Endodermal cell (in vitro differentiated cells): ENCODE measurements at regions not wholly inside any gene's neighbourhood (a gene's known extent, or its start where the extent isn't known, plus 50 kb on each side); places are given as distances from the start of the nearest gene placed in this dataset.

Source experiments
- DNase-seq: peaks from one replicate; pipeline ENCODE4 v3.0.0-alpha.2; 2017
- H3K27ac ChIP-seq: 2 replicates; pipeline ENCODE4 v1.5.1; 2013; ENCODE audit warnings: mild to moderate bottlenecking, low read depth, low read length, moderate library complexity
- H3K27me3 ChIP-seq: 2 replicates; pipeline ENCODE4 v1.6.1; 2013; ENCODE audit warnings: mild to moderate bottlenecking, low read length, moderate library complexity; ENCODE audit not compliant: insufficient read depth, control insufficient read depth, poor library complexity, severe bottlenecking
- H3K36me3 ChIP-seq: 2 replicates; pipeline ENCODE4 v1.7.0; 2013; ENCODE audit warnings: mild to moderate bottlenecking, low read length, moderate library complexity; ENCODE audit not compliant: control insufficient read depth, insufficient read depth
- H3K4me1 ChIP-seq: one replicate; pipeline ENCODE4 v1.7.0; 2013; ENCODE audit warnings: low read length; ENCODE audit not compliant: control insufficient read depth, insufficient read depth
- H3K4me3 ChIP-seq: 2 replicates; pipeline ENCODE4 v1.5.1; 2013; ENCODE audit warnings: mild to moderate bottlenecking, low read length, moderate library complexity
- H3K9ac ChIP-seq: 2 replicates; pipeline ENCODE4 v1.6.1; 2013; ENCODE audit warnings: mild to moderate bottlenecking, low read length, moderate library complexity; ENCODE audit not compliant: poor library complexity, severe bottlenecking; ENCODE audit errors: extremely low read depth
- H3K9me3 ChIP-seq: 2 replicates; pipeline ENCODE4 v1.6.1; 2013; ENCODE audit warnings: mild to moderate bottlenecking, low read length, moderate library complexity; ENCODE audit not compliant: control insufficient read depth
- H3K27ac Mint-ChIP-seq: 2 replicates; pipeline ENCODE4 v1.8.0; 2020; ENCODE audit warnings: mixed read lengths
- H3K27me3 Mint-ChIP-seq: 2 replicates; pipeline ENCODE4 v1.8.0; 2021; ENCODE audit warnings: mild to moderate bottlenecking, mixed read lengths; ENCODE audit not compliant: insufficient read depth
- H3K36me3 Mint-ChIP-seq: 2 replicates; pipeline ENCODE4 v1.8.0; 2020; ENCODE audit warnings: low read depth, mixed read lengths
- H3K4me1 Mint-ChIP-seq: 2 replicates; pipeline ENCODE4 v1.8.0; 2020; ENCODE audit warnings: mixed read lengths
- H3K4me3 Mint-ChIP-seq: 2 replicates; pipeline ENCODE4 v1.8.0; 2020; ENCODE audit warnings: mild to moderate bottlenecking, moderate library complexity, mixed read lengths
- H3K9me3 Mint-ChIP-seq: 2 replicates; pipeline ENCODE4 v1.8.0; 2020; ENCODE audit warnings: mild to moderate bottlenecking, mixed read lengths
- WGBS, 2 experiments: methylation state at CpG; one replicate each; pipeline versions ENCODE4 v1.1.5 to v1.1.7; 2013; ENCODE audit warnings: missing lambda C conversion rate in 2 of 2, mixed read lengths in 1 of 2; ENCODE audit not compliant: insufficient coverage in 1 of 2, insufficient read length in 1 of 2; 5-methylcytosine and 5-hydroxymethylcytosine counted together
- TF ChIP-seq, protein P1 (sequence below): fragments of 200-600 bp; sonication (generic); conservative IDR thresholded peaks from 2 replicates; pipeline ENCODE4 v1.5.0; 2021; ENCODE audit warnings: antibody characterized with exemption, mild to moderate bottlenecking

GRCh38 chr1:5200006-5200405, 545.6 kb downstream of the AJAP1 start:
- H3K36me3 Mint-ChIP-seq: no peaks in the 10 kb centered on the region
- H3K27me3 Mint-ChIP-seq: peaks cover 7% of the 10 kb centered on the region
- H3K4me3 ChIP-seq: no peak overlapping the region
- DNase-seq: no peak
- H3K4me3 Mint-ChIP-seq: no peak overlapping the region
- no peak overlapping the region for H3K27ac Mint-ChIP-seq
- no peaks in the 10 kb centered on the region for H3K9me3 ChIP-seq
- H3K27me3 ChIP-seq: no peaks in the 10 kb centered on the region
- H3K4me1 ChIP-seq: peaks cover 4% of the 10 kb centered on the region
- H3K36me3 ChIP-seq: no peaks in the 10 kb centered on the region
- no peak overlapping the region for H3K9ac ChIP-seq
- TF ChIP-seq, protein P1, sequence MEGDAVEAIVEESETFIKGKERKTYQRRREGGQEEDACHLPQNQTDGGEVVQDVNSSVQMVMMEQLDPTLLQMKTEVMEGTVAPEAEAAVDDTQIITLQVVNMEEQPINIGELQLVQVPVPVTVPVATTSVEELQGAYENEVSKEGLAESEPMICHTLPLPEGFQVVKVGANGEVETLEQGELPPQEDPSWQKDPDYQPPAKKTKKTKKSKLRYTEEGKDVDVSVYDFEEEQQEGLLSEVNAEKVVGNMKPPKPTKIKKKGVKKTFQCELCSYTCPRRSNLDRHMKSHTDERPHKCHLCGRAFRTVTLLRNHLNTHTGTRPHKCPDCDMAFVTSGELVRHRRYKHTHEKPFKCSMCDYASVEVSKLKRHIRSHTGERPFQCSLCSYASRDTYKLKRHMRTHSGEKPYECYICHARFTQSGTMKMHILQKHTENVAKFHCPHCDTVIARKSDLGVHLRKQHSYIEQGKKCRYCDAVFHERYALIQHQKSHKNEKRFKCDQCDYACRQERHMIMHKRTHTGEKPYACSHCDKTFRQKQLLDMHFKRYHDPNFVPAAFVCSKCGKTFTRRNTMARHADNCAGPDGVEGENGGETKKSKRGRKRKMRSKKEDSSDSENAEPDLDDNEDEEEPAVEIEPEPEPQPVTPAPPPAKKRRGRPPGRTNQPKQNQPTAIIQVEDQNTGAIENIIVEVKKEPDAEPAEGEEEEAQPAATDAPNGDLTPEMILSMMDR: no peak
- WGBS, 2 experiments: 88 to 96% methylated on average over 3 of the region's 3 CpGs
- no peaks in the 10 kb centered on the region for H3K9me3 Mint-ChIP-seq
- peaks cover 19% of the 10 kb centered on the region for H3K4me1 Mint-ChIP-seq
- H3K27ac ChIP-seq: no peak overlapping the region

DNA sequence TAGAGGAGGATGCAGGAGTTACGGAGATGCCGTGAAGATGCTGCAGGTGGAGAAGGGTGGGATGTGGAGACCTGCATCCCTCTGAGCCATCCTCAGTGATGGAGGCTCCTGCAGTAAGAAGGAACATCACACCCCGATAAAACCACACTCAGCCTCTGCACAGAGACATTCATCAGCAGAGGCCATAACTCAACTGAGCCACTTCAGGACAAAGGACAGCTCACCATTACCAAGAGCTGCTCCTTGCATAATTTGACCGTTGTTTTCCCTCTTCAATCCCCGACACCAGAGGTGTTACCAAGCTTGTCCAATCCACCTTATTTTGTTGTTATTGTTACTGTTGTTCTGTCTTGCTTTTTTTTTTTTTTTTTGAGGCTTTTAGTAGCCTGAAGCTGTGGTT, 543.9 kb downstream of the AJAP1 start:
- H3K36me3 Mint-ChIP-seq: no peaks in the 10 kb centered on the region
- no peaks in the 10 kb centered on the region for H3K36me3 ChIP-seq
- H3K4me1 ChIP-seq: peaks cover 4% of the 10 kb centered on the region
- no peak overlapping the region for H3K27ac ChIP-seq
- H3K4me3 ChIP-seq: no peak overlapping the region
- H3K9me3 Mint-ChIP-seq: no peaks in the 10 kb centered on the region
- no peaks in the 10 kb centered on the region for H3K9me3 ChIP-seq
- no peak overlapping the region for H3K4me3 Mint-ChIP-seq
- H3K9ac ChIP-seq: no peak overlapping the region
- peaks cover 22% of the 10 kb centered on the region for H3K4me1 Mint-ChIP-seq
- TF ChIP-seq, protein P1: no peak
- H3K27me3 Mint-ChIP-seq: peaks cover 7% of the 10 kb centered on the region
- H3K27ac Mint-ChIP-seq: no peak overlapping the region
- 85% methylated on average over 5 of the region's 5 CpGs; no CpG with 5 or more reads in 1 of the 2 experiments for WGBS, 2 experiments
- H3K27me3 ChIP-seq: no peaks in the 10 kb centered on the region
- DNase-seq: peak; percentile 60

DNA sequence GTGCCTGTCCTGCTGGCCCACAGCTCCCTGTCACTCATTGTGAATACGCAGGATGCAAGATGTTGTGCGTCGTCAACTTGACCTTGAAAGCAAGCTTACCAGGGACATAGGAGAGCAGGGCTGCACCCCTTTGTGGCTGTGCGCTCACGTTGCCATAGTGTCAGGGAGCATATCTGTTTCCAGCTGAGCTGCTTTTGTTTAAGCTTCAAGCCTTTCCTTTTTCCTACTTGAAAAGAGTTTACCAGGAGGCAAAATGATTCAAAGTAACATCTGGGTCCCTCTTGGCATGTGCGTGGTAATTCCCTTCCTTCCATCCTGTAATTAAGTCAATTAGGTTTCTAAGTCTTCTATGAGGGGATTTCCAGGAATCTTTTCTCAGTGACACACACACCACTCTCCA, 537.1 kb downstream of the AJAP1 start:
- no peaks in the 10 kb centered on the region for H3K27me3 ChIP-seq
- Mint-ChIP-seq H3K4me3 (no peak overlapping the region), H3K27me3 (no peaks in the 10 kb centered on the region), H3K4me1 (peaks cover 15% of the 10 kb centered on the region), H3K9me3 (no peaks in the 10 kb centered on the region), H3K27ac (no peak overlapping the region), H3K36me3 (no peaks in the 10 kb centered on the region)
- no peaks in the 10 kb centered on the region for H3K9me3 ChIP-seq
- TF ChIP-seq, protein P1: no peak
- H3K4me3 ChIP-seq: no peak overlapping the region
- DNase-seq: no peak
- H3K27ac ChIP-seq: peak overlapping the region; percentile 45
- H3K4me1 ChIP-seq: peaks cover 4% of the 10 kb centered on the region
- H3K36me3 ChIP-seq: no peaks in the 10 kb centered on the region
- 68 to 77% methylated on average over 4 to 6 of the region's 6 CpGs for WGBS, 2 experiments
- H3K9ac ChIP-seq: no peak overlapping the region
